ENCODE measurements at regions not wholly inside any gene's neighbourhood (a gene's known extent, or its start where the extent isn't known, plus 50 kb on each side); places are given as distances from the start of the nearest gene placed in this dataset.

DNA sequence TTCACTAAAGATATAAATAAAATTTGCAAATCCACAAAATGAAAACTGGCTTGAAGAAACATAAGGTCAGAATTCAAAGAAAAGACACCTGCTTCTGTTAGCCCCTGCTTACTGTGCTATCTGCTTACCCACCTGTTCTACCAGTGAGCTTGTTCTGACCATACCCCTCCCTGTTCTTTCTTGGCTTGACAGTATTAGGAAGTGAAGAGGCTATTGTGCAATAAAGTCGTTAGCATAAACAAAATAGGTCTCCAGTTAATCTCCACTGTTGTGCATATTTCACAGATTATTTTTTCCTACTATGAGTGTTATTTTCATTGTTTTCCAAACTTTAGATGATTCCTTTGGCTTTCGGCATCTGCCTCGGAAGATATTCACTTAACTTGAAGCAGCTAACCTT lies 322.1 kb downstream of the CCDC85A start:
- TF ChIP-seq, protein P1, sequence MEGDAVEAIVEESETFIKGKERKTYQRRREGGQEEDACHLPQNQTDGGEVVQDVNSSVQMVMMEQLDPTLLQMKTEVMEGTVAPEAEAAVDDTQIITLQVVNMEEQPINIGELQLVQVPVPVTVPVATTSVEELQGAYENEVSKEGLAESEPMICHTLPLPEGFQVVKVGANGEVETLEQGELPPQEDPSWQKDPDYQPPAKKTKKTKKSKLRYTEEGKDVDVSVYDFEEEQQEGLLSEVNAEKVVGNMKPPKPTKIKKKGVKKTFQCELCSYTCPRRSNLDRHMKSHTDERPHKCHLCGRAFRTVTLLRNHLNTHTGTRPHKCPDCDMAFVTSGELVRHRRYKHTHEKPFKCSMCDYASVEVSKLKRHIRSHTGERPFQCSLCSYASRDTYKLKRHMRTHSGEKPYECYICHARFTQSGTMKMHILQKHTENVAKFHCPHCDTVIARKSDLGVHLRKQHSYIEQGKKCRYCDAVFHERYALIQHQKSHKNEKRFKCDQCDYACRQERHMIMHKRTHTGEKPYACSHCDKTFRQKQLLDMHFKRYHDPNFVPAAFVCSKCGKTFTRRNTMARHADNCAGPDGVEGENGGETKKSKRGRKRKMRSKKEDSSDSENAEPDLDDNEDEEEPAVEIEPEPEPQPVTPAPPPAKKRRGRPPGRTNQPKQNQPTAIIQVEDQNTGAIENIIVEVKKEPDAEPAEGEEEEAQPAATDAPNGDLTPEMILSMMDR (IDR thresholded peaks at IDR 0.05; ENCODE audit: low read depth, low read length) = no peak

DNA sequence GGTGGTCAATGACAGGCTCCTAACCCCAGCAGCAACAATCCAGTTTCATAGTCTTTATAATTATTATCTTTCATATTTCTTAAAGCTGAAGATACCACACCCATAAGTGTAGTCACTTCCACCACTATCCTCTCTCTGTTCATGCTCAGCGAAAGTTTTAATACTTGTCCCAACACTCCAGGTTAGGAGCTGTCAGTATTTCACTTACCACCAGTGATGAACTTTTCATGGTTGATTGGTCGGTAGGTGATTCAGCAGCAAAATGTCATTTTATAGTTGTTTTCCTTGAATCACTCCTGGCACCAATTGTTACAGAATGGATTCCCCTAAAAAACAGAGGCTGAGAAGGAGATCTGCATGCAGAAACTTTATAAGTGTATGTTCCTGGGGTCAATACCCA lies 324.9 kb downstream of the CCDC85A start:
- no peak overlapping the region for H3K4me3 ChIP-seq (ENCODE audit: low read depth, low read length)
- TF ChIP-seq, protein P1 (IDR thresholded peaks at IDR 0.05; ENCODE audit: low read depth, low read length) = no peak

More for the DNA sequence above, 322.1 kb downstream of the CCDC85A start:
- H3K4me3 ChIP-seq (ENCODE audit: low read depth, low read length) = no peak overlapping the region

DNA sequence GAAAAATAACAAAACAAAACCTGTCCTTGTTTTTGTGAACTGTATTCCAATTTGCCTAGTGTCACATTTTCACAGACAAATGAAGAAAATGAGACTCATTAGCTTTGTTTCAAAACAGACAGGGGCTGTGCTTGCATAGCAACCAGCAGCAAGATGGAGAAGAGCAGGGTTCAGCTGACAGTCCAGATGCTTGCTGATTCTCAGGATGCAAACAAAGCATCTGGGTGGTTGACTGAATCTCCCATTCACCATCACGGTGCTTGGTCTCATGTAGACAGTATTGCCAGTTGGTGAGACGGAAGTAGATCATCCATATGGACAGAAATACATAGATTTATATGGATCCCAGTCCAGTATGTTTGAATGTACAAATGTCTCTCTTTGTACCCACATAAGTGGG lies 326.8 kb downstream of the CCDC85A start:
- H3K4me3 ChIP-seq (ENCODE audit: low read depth, low read length) = no peak overlapping the region
- TF ChIP-seq, protein P1 (IDR thresholded peaks at IDR 0.05; ENCODE audit: low read depth, low read length) = no peak

DNA sequence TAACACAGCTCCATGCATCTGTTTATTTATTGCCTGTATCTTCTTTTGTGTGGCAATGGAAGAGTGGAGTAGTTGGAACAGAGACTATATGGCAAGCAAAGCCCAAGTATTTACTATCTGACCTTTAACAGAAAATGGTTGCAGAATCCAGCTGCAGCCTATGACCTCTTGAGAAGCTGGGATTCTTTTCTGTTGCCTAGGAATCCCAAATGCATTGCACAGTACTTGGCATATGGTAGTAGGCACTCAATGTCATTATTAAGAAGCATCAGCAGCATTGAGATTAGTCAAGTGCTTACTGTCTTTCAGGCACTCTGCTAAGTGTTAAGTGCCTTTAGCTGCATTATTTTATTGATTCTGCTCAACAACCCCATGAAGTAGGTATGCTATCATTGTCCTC lies 331.6 kb downstream of the CCDC85A start:
- TF ChIP-seq, protein P1 (IDR thresholded peaks at IDR 0.05; ENCODE audit: low read depth, low read length) = no peak
- H3K4me3 ChIP-seq (ENCODE audit: low read depth, low read length) = no peak overlapping the region

DNA sequence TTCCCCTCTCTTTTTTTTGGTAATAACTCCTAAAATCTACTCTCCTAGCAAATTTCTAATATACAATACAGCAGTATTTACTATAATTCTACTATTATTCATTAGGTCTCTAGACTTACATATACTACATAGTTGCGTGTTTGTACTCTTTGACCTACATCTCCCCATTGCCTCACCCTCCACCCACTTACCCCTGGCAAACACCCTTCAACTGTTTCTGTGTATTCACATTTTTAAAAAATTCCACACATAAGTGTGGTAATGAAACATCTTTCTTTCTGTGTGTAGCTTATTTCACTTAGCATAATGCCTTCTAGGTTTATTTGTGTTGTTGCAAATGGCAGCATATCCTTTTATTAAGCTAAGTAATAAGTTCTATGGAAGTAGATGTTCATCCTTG lies 336.0 kb downstream of the CCDC85A start:
- H3K4me3 ChIP-seq (ENCODE audit: low read depth, low read length) = no peak overlapping the region
- TF ChIP-seq, protein P1 (IDR thresholded peaks at IDR 0.05; ENCODE audit: low read depth, low read length) = no peak

DNA sequence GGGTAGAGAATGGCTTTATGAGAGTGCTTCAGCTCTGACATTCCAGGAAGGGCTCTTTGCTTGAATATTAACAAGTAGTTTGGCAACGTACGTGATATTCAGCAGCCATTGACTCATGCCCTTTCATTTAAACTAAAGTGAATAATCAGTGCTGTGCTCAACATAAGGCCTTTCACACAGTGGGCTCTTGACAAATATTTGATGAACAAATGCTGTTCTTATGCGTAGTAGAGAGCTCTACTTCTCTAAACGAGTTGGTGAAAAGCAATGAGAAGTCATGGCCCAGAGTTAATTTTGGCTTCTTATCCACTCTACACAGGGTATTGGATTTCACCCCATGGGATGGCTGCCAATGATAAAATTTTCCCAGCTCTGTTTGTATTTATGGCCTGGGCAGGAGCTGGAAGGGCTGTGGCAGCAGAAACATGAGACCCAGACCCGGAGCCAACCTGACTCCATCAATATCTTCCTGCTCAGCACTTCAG lies 338.9 kb downstream of the CCDC85A start:
- no peak overlapping the region for H3K4me3 ChIP-seq (ENCODE audit: low read depth, low read length)
- TF ChIP-seq, protein P1 (IDR thresholded peaks at IDR 0.05; ENCODE audit: low read depth, low read length) = no peak

DNA sequence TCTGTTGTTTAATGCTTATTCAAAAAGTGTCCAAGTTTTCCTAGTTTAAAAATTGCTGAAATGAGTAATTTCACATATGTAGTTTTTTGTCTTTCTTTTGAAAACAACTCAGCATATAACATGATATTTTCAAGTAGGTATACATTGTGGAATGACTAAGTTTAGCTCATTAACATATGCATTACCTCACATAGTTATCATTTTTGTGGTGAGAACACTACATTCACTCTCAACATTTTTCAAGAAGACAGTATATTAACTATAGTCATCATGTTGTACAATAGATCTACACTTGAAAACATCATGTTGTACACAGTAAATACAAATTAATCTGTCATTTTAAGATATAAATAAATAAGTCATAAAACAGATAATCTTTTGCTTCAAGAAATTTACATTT lies 340.0 kb downstream of the CCDC85A start:
- H3K4me3 ChIP-seq (ENCODE audit: low read depth, low read length) = no peak overlapping the region
- TF ChIP-seq, protein P1 (IDR thresholded peaks at IDR 0.05; ENCODE audit: low read depth, low read length) = no peak
